Loucy (cell line): ENCODE measurements at regions not wholly inside any gene's neighbourhood (a gene's known extent, or its start where the extent isn't known, plus 50 kb on each side); places are given as distances from the start of the nearest gene placed in this dataset.

Source experiments
- H2AFZ ChIP-seq: fragments of 200-600 bp; sonication (generic); 2 replicates; pipeline ENCODE4 v1.6.0; 2016; ENCODE audit warnings: antibody characterized with exemption, mild to moderate bottlenecking, low read length, moderate library complexity
- H3F3A ChIP-seq: fragments of 200-600 bp; 2 replicates; pipeline ENCODE4 v1.6.0; 2016; ENCODE audit warnings: antibody characterized with exemption, low read depth, mild to moderate bottlenecking
- H3K27me3 ChIP-seq: fragments of 200-600 bp; sonication (generic); 2 replicates; pipeline ENCODE4 v1.6.1; 2014; ENCODE audit warnings: low read length, mild to moderate bottlenecking; ENCODE audit not compliant: insufficient read depth, poor library complexity, severe bottlenecking
- H3K36me3 ChIP-seq: fragments of 200-600 bp; sonication (generic); 2 replicates; pipeline ENCODE4 v1.6.1; 2016; ENCODE audit warnings: low read length; ENCODE audit not compliant: insufficient read depth
- H3K4me1 ChIP-seq: fragments of 200-600 bp; sonication (generic); 2 replicates; pipeline ENCODE4 v1.5.1; 2014; ENCODE audit warnings: low read length, mild to moderate bottlenecking; ENCODE audit not compliant: insufficient read depth, poor library complexity, severe bottlenecking
- H3K4me2 ChIP-seq: fragments of 200-600 bp; sonication (generic); 2 replicates; pipeline ENCODE4 v1.6.0; 2014; ENCODE audit warnings: antibody characterized with exemption, low read length, low read depth, mild to moderate bottlenecking; ENCODE audit not compliant: poor library complexity, severe bottlenecking
- H3K4me3 ChIP-seq: fragments of 200-600 bp; sonication (generic); 2 replicates; pipeline ENCODE4 v1.5.1; 2014; ENCODE audit warnings: low read length, mild to moderate bottlenecking, mixed read lengths; ENCODE audit not compliant: poor library complexity, severe bottlenecking
- H3K79me2 ChIP-seq: fragments of 200-600 bp; sonication (generic); 2 replicates; pipeline ENCODE4 v1.6.1; 2014; ENCODE audit warnings: low read length; ENCODE audit not compliant: insufficient read depth
- H3K9ac ChIP-seq: fragments of 200-600 bp; sonication (generic); 2 replicates; pipeline ENCODE4 v1.6.0; 2014; ENCODE audit warnings: mild to moderate bottlenecking, low read depth, low read length, moderate library complexity; ENCODE audit not compliant: poor library complexity, severe bottlenecking
- H3K9me2 ChIP-seq: fragments of 200-600 bp; sonication (generic); replicated peaks from 2 replicates; pipeline ENCODE4 v1.6.1; 2016; ENCODE audit warnings: low read depth, low read length, mixed read lengths
- H3K9me3 ChIP-seq: fragments of 200-600 bp; sonication (generic); 2 replicates; pipeline ENCODE4 v1.6.1; 2014; ENCODE audit warnings: mild to moderate bottlenecking, antibody characterized with exemption, low read length, low read depth; ENCODE audit not compliant: insufficient read depth
- H4K20me1 ChIP-seq: fragments of 200-600 bp; sonication (generic); 2 replicates; pipeline ENCODE4 v1.6.0; 2014; ENCODE audit warnings: antibody characterized with exemption, low read length, mild to moderate bottlenecking; ENCODE audit not compliant: insufficient read depth, poor library complexity, severe bottlenecking
- EZH2phosphoT487 ChIP-seq: fragments of 200-600 bp; IDR thresholded peaks from 2 replicates; pipeline ENCODE4 v1.6.1; 2018; ENCODE audit warnings: antibody characterized with exemption, mild to moderate bottlenecking, moderate library complexity, borderline replicate concordance
- TF ChIP-seq, protein P1 (sequence below): fragments of 200-600 bp; sonication (generic); conservative IDR thresholded peaks from 2 replicates; pipeline ENCODE4 v1.5.1; 2014; ENCODE audit warnings: mild to moderate bottlenecking, antibody characterized with exemption, low read length

DNA sequence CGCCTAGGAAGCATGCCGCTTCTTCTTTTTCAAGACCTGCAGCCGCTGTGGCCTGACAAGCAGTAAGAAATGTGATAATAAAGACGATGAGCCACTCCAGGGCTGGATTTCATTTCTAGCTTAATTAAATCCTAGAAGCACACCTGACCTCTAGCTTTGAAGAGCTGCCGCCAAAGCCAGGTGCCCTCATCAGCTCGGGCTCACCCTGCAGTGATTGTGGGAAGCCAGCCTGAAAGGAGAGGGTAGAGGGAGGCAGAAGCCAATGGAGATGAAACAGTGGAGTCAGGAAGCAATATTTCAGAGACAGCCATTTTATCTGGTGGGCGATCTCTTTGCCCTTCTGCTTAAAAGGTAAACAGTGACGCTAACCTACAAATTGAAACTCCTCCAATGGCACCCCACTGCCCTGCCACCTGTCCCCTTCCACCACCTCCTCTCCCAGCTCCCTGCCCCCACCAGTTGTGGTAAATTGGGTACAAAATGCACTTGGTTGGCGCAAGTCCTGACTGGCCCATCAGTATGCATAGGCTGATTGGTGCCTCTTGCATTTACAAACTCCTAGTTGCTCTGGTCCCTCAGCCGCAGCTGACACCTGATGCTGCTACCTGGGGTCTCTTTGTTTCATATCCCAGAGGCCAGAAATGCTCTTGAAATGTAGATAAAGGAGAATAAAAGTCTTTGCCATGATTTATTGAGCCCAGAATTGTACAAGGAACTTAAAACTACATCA lies 385.3 kb downstream of the PDCD6IP start:
- H3F3A ChIP-seq: no peaks in the 10 kb centered on the region
- no peak overlapping the region; the same call in 1 of the 2 replicates for H2AFZ ChIP-seq
- no peaks in the 10 kb centered on the region for H3K9me3 ChIP-seq
- no peaks in the 10 kb centered on the region for H3K36me3 ChIP-seq
- H3K79me2 ChIP-seq: no peaks in the 10 kb centered on the region
- TF ChIP-seq EZH2phosphoT487: no peak
- TF ChIP-seq, protein P1, sequence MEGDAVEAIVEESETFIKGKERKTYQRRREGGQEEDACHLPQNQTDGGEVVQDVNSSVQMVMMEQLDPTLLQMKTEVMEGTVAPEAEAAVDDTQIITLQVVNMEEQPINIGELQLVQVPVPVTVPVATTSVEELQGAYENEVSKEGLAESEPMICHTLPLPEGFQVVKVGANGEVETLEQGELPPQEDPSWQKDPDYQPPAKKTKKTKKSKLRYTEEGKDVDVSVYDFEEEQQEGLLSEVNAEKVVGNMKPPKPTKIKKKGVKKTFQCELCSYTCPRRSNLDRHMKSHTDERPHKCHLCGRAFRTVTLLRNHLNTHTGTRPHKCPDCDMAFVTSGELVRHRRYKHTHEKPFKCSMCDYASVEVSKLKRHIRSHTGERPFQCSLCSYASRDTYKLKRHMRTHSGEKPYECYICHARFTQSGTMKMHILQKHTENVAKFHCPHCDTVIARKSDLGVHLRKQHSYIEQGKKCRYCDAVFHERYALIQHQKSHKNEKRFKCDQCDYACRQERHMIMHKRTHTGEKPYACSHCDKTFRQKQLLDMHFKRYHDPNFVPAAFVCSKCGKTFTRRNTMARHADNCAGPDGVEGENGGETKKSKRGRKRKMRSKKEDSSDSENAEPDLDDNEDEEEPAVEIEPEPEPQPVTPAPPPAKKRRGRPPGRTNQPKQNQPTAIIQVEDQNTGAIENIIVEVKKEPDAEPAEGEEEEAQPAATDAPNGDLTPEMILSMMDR: no peak
- no peaks in the 10 kb centered on the region for H4K20me1 ChIP-seq
- H3K27me3 ChIP-seq: no peaks in the 10 kb centered on the region
- H3K4me1 ChIP-seq: peaks cover 22% of the 10 kb centered on the region
- no peak overlapping the region for H3K9ac ChIP-seq
- no peaks in the 10 kb centered on the region for H3K9me2 ChIP-seq
- no peak overlapping the region for H3K4me3 ChIP-seq
- no peak overlapping the region for H3K4me2 ChIP-seq

DNA sequence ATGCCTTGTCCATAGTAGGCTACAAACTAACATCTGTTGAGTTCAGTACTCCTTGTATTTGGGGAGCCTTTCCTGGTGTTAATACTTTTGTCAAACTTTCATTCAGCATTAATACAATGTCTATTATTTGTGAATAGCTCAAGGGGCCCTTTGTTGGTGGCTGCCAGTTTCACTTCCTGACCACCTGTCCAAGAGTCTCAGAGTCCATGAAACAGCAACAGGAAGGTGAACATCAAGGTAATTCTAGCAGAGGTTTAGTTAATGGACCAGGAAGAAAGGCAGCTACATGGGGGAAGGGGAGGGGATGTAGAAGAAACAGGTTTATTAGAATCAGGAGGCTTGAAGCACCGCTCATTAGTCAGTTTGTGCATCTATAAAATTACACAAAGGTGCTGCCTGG lies 386.9 kb downstream of the PDCD6IP start:
- peak overlapping the region; percentile 41 for H3K4me2 ChIP-seq
- no peak overlapping the region for H3K4me3 ChIP-seq
- H3K9me2 ChIP-seq: no peaks in the 10 kb centered on the region
- H3K79me2 ChIP-seq: no peaks in the 10 kb centered on the region
- no peaks in the 10 kb centered on the region for H3F3A ChIP-seq
- H3K9ac ChIP-seq: no peak overlapping the region
- no peaks in the 10 kb centered on the region for H3K27me3 ChIP-seq
- peaks cover 25% of the 10 kb centered on the region for H3K4me1 ChIP-seq
- H3K9me3 ChIP-seq: no peaks in the 10 kb centered on the region
- TF ChIP-seq, protein P1: no peak
- no peak for TF ChIP-seq EZH2phosphoT487
- H2AFZ ChIP-seq: peak overlapping the region; percentile 11; the same call in 1 of the 2 replicates
- H4K20me1 ChIP-seq: no peaks in the 10 kb centered on the region
- no peaks in the 10 kb centered on the region for H3K36me3 ChIP-seq

DNA sequence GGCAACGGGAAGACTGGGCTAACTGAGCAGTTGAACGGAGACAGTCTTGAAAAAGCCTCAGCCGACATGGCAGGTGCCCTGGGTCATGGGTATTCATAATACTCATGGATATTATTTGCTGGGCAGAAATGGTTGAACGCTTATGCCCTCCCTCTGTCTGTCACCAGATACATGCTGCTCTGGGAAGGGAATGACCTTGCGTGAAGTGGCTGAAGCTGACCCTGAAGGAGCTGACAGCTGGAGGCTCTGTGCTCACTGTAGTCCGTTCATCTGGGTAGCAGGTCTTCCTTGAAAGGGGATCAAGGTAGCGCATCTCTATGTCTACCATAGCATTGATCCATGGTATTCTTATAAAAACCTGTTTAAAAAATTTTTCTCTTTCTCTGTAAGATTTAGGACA lies 390.7 kb downstream of the PDCD6IP start:
- Histone ChIP-seq H3K79me2 (no peaks in the 10 kb centered on the region), H3K27me3 (no peaks in the 10 kb centered on the region), H2AFZ (no peak overlapping the region), H3K4me1 (peaks cover 27% of the 10 kb centered on the region), H3K4me3 (no peak overlapping the region), H4K20me1 (no peaks in the 10 kb centered on the region), H3K4me2 (no peak overlapping the region), H3K9me2 (no peaks in the 10 kb centered on the region), H3K9me3 (no peaks in the 10 kb centered on the region), H3K9ac (no peak overlapping the region), H3F3A (no peaks in the 10 kb centered on the region), H3K36me3 (no peaks in the 10 kb centered on the region)
- TF ChIP-seq EZH2phosphoT487: no peak
- TF ChIP-seq, protein P1: no peak
